KG1 (cell line): ENCODE measurements at regions not wholly inside any gene's neighbourhood (a gene's known extent, or its start where the extent isn't known, plus 50 kb on each side); places are given as distances from the start of the nearest gene placed in this dataset.
"Not testable (repeated sequence)": the region's sequence is repeated elsewhere in the genome, so short reads cannot be mapped to it uniquely, and the experiment has no call there.

ENCODE experiments used
- DNase-seq: peaks from one replicate; lab custom pipeline; 2025; lab: John Stamatoyannopoulos, UW

- DNase-seq = no peak
These were observed 853.2 kb downstream of the UQCRFS1 start for GRCh38 chr19:28359431-28360414.

- no peak for DNase-seq
These were observed 854.3 kb downstream of the UQCRFS1 start for GRCh38 chr19:28358633-28359032.

GRCh38 chr19:28351761-28352160, 861.2 kb downstream of the UQCRFS1 start:
- DNase-seq = no peak

GRCh38 chr19:28351321-28351720, 861.6 kb downstream of the UQCRFS1 start:
- DNase-seq = not testable (repeated sequence)

GRCh38 chr19:28350673-28351072, 862.3 kb downstream of the UQCRFS1 start:
- no peak for DNase-seq

GRCh38 chr19:28350037-28350436, 862.9 kb downstream of the UQCRFS1 start:
- no peak for DNase-seq

GRCh38 chr19:28349604-28350003, 863.3 kb downstream of the UQCRFS1 start:
- no peak for DNase-seq

- no peak for DNase-seq
These were observed 867.1 kb downstream of the UQCRFS1 start for GRCh38 chr19:28345811-28346210.

- no peak for DNase-seq
These were observed 871.1 kb downstream of the UQCRFS1 start for GRCh38 chr19:28341810-28342350.

GRCh38 chr19:28334419-28334818, 878.5 kb downstream of the UQCRFS1 start:
- DNase-seq = no peak

GRCh38 chr19:28333909-28334308, 879.0 kb downstream of the UQCRFS1 start:
- DNase-seq = no peak

- DNase-seq = no peak
These were observed 880.1 kb downstream of the UQCRFS1 start for GRCh38 chr19:28332886-28333285.

- DNase-seq = no peak
These were observed 880.6 kb downstream of the UQCRFS1 start for GRCh38 chr19:28332351-28332750.

GRCh38 chr19:28331596-28331995, 881.4 kb downstream of the UQCRFS1 start:
- DNase-seq = no peak

GRCh38 chr19:28330831-28331230, 882.1 kb downstream of the UQCRFS1 start:
- DNase-seq = no peak

GRCh38 chr19:28329429-28329828, 883.5 kb downstream of the UQCRFS1 start:
- DNase-seq = no peak

- DNase-seq = no peak
These were observed 885.0 kb downstream of the UQCRFS1 start for GRCh38 chr19:28327905-28328304.

- DNase-seq = no peak
These were observed 886.2 kb downstream of the UQCRFS1 start for GRCh38 chr19:28326746-28327145.

- no peak for DNase-seq
These were observed 888.5 kb downstream of the UQCRFS1 start for GRCh38 chr19:28324275-28325060.

GRCh38 chr19:28322945-28323344, 890.0 kb downstream of the UQCRFS1 start:
- no peak for DNase-seq

- DNase-seq = no peak
These were observed 890.5 kb downstream of the UQCRFS1 start for GRCh38 chr19:28322491-28322890.

- DNase-seq = no peak
These were observed 893.0 kb downstream of the UQCRFS1 start for GRCh38 chr19:28319918-28320317.

GRCh38 chr19:28319227-28319626, 893.7 kb downstream of the UQCRFS1 start:
- DNase-seq = no peak
